IMR-90 (cell line): ENCODE measurements at regions not wholly inside any gene's neighbourhood (a gene's known extent, or its start where the extent isn't known, plus 50 kb on each side); places are given as distances from the start of the nearest gene placed in this dataset.

Experiments
- ATAC-seq: fragments of 200-7000 bp; cut with Tn5 transposase; 2 replicates; pipeline ENCODE4 v1.9.1; 2020; ENCODE audit warnings: low read depth, mild to moderate bottlenecking, moderate library complexity
- BruUV-seq: library from RNA; stranded (reverse); fragments of 400-500 nt; replicated peaks from 2 replicates; lab custom pipeline; 2021; lab: Mats Ljungman, UMichigan
- CTCF ChIA-PET: fragments of 300-600 bp; formaldehyde crosslinking; extraction: SDS; loops from one replicate; lab custom pipeline; 2021; ENCODE audit warnings: antibody characterized with exemption; lab: Yijun Ruan, JAX
- POLR2A ChIA-PET: fragments of 300-600 bp; sonication (Branson Sonifier 250); formaldehyde crosslinking; loops from one replicate; lab custom pipeline; 2022; ENCODE audit warnings: antibody characterized with exemption; ENCODE audit not compliant: unreplicated experiment; lab: Charles Lee
- DNase-seq: peaks from one replicate; pipeline ENCODE4 v3.0.0; 2013
- H2AFZ ChIP-seq: replicated peaks from 2 replicates; pipeline ENCODE3; 2013; ENCODE audit warnings: low read length, mild to moderate bottlenecking; ENCODE audit not compliant: poor library complexity
- H2AK5ac ChIP-seq: 2 replicates; pipeline ENCODE4 v1.6.1; 2013; ENCODE audit warnings: low read depth, low read length, inconsistent platforms
- H2AK9ac ChIP-seq: replicated peaks from 2 replicates; pipeline ENCODE3; 2013; ENCODE audit warnings: mild to moderate bottlenecking, low read depth, low read length, moderate library complexity; ENCODE audit not compliant: poor library complexity
- H2BK120ac ChIP-seq: 2 replicates; pipeline ENCODE4 v1.6.1; 2013; ENCODE audit warnings: low read depth, low read length, inconsistent platforms
- H2BK15ac ChIP-seq: 3 replicates; pipeline ENCODE4 v1.6.1; 2013; ENCODE audit warnings: low read depth, low read length, inconsistent platforms
- H2BK20ac ChIP-seq: 2 replicates; pipeline ENCODE4 v1.6.1; 2013; ENCODE audit warnings: low read depth, mild to moderate bottlenecking, inconsistent platforms, low read length, moderate library complexity
- H2BK5ac ChIP-seq: 2 replicates; pipeline ENCODE4 v1.6.1; 2013; ENCODE audit warnings: mild to moderate bottlenecking, low read depth, low read length, inconsistent platforms; ENCODE audit not compliant: poor library complexity, severe bottlenecking
- H3K14ac ChIP-seq: replicated peaks from 2 replicates; pipeline ENCODE4 v1.6.1; 2013; ENCODE audit warnings: low read depth, low read length, inconsistent platforms
- H3K18ac ChIP-seq: 2 replicates; pipeline ENCODE4 v1.6.1; 2013; ENCODE audit warnings: low read depth, low read length, control low read depth
- H3K23ac ChIP-seq: 2 replicates; pipeline ENCODE4 v1.6.1; 2013; ENCODE audit warnings: low read depth, low read length, inconsistent platforms
- H3K27ac ChIP-seq: 2 replicates; pipeline ENCODE4 v1.5.1; 2013; ENCODE audit warnings: mild to moderate bottlenecking, control low read depth, low read length; ENCODE audit not compliant: insufficient read depth
- H3K27me3 ChIP-seq: 2 replicates; pipeline ENCODE4 v1.6.1; 2013; ENCODE audit warnings: low read length; ENCODE audit not compliant: control insufficient read depth, insufficient read depth
- H3K36me3 ChIP-seq: 2 replicates; pipeline ENCODE4 v1.6.1; 2013; ENCODE audit warnings: low read length, mixed read lengths; ENCODE audit not compliant: control insufficient read depth, insufficient read depth
- H3K4ac ChIP-seq: 2 replicates; pipeline ENCODE4 v1.6.1; 2013; ENCODE audit warnings: low read depth, low read length, inconsistent platforms
- H3K4me1 ChIP-seq: 2 replicates; pipeline ENCODE4 v1.6.1; 2013; ENCODE audit warnings: low read length, mixed read lengths; ENCODE audit not compliant: control insufficient read depth, insufficient read depth
- H3K4me2 ChIP-seq: 2 replicates; pipeline ENCODE4 v1.6.1; 2013; ENCODE audit warnings: low read depth, mild to moderate bottlenecking, control low read depth, low read length, moderate library complexity
- H3K4me3 ChIP-seq: 2 replicates; pipeline ENCODE4 v1.5.1; 2013; ENCODE audit warnings: low read depth, mild to moderate bottlenecking, control low read depth, low read length, moderate library complexity; ENCODE audit not compliant: insufficient read depth
- H3K56ac ChIP-seq: 2 replicates; pipeline ENCODE4 v1.6.1; 2013; ENCODE audit warnings: low read length, inconsistent platforms; ENCODE audit not compliant: insufficient read depth; ENCODE audit errors: extremely low read depth
- H3K79me1 ChIP-seq, 2 experiments: 2 replicates each; pipeline ENCODE4 v1.6.1; 2013; ENCODE audit warnings: low read length in 2 of 2, inconsistent platforms in 1 of 2, low read depth in 1 of 2
- H3K9ac ChIP-seq: 2 replicates; pipeline ENCODE4 v1.6.1; 2013; ENCODE audit warnings: low read depth, low read length, control low read depth
- H3K9me1 ChIP-seq: 2 replicates; pipeline ENCODE4 v1.6.1; 2013; ENCODE audit warnings: low read length, inconsistent platforms; ENCODE audit not compliant: insufficient read depth
- H3K9me3 ChIP-seq: 2 replicates; pipeline ENCODE4 v1.6.1; 2013; ENCODE audit warnings: low read length; ENCODE audit not compliant: control insufficient read depth, insufficient read depth
- H4K20me1 ChIP-seq: 2 replicates; pipeline ENCODE4 v1.6.1; 2013; ENCODE audit warnings: low read length, inconsistent platforms; ENCODE audit not compliant: insufficient read depth
- H4K5ac ChIP-seq: 2 replicates; pipeline ENCODE4 v1.6.1; 2013; ENCODE audit warnings: mild to moderate bottlenecking, low read depth, low read length, control low read depth
- H4K8ac ChIP-seq, 2 experiments: 2 replicates each; pipeline ENCODE4 v1.6.1; 2013; ENCODE audit warnings: low read depth in 2 of 2, low read length in 2 of 2, control low read depth in 1 of 2, inconsistent platforms in 1 of 2
- H4K91ac ChIP-seq: 2 replicates; pipeline ENCODE4 v1.6.1; 2013; ENCODE audit warnings: low read depth, low read length, inconsistent platforms; ENCODE audit not compliant: insufficient read depth
- BHLHE40 ChIP-seq: fragments of 150-350 bp; IDR thresholded peaks from 2 replicates; pipeline ENCODE4 v1.6.1; 2016; ENCODE audit warnings: mild to moderate bottlenecking, low read depth, low read length
- CEBPB ChIP-seq: IDR thresholded peaks from 2 replicates; pipeline ENCODE4 v1.6.1; 2012; ENCODE audit warnings: low read depth, low read length, improper control_type of control experiment
- CHD1 ChIP-seq: IDR thresholded peaks from 2 replicates; pipeline ENCODE4 v1.6.1; 2012; ENCODE audit warnings: low read depth, low read length, improper control_type of control experiment
- CTCF ChIP-seq: conservative IDR thresholded peaks from 2 replicates; pipeline ENCODE4 v1.5.1; 2012; ENCODE audit warnings: mild to moderate bottlenecking, low read depth, low read length, improper control_type of control experiment
- ELK1 ChIP-seq: fragments of 150-350 bp; IDR thresholded peaks from 2 replicates; pipeline ENCODE4 v1.6.1; 2016; ENCODE audit warnings: low read depth, mild to moderate bottlenecking, low read length, moderate library complexity, borderline replicate concordance
- FOS ChIP-seq: fragments of 150-350 bp; IDR thresholded peaks from 2 replicates; pipeline ENCODE4 v1.6.1; 2016; ENCODE audit warnings: low read depth, low read length
- MAFK ChIP-seq: IDR thresholded peaks from 2 replicates; pipeline ENCODE4 v1.6.1; 2012; ENCODE audit warnings: low read depth, low read length, improper control_type of control experiment
- MAZ ChIP-seq: IDR thresholded peaks from 2 replicates; pipeline ENCODE4 v1.6.1; 2012; ENCODE audit warnings: low read depth, mild to moderate bottlenecking, low read length, improper control_type of control experiment, moderate library complexity, borderline replicate concordance
- MXI1 ChIP-seq: IDR thresholded peaks from 2 replicates; pipeline ENCODE4 v1.6.1; 2012; ENCODE audit warnings: low read depth, mild to moderate bottlenecking, low read length, moderate library complexity, borderline replicate concordance
- NFE2L2 ChIP-seq: fragments of 150-350 bp; IDR thresholded peaks from 2 replicates; pipeline ENCODE4 v1.6.1; 2016; ENCODE audit warnings: low read depth, mild to moderate bottlenecking, low read length
- POLR2A ChIP-seq: IDR thresholded peaks from 2 replicates; pipeline ENCODE4 v1.6.1; 2012; ENCODE audit warnings: mild to moderate bottlenecking, low read depth, low read length
- RAD21 ChIP-seq: IDR thresholded peaks from 2 replicates; pipeline ENCODE4 v1.6.1; 2012; ENCODE audit warnings: low read length, improper control_type of control experiment
- RCOR1 ChIP-seq: IDR thresholded peaks from 2 replicates; pipeline ENCODE4 v1.6.1; 2012; ENCODE audit warnings: mild to moderate bottlenecking, low read length, improper control_type of control experiment; ENCODE audit not compliant: insufficient replicate concordance
- RFX5 ChIP-seq: IDR thresholded peaks from 2 replicates; pipeline ENCODE4 v1.8.0; 2012; ENCODE audit warnings: low read depth, mild to moderate bottlenecking, low read length, moderate library complexity
- SMC3 ChIP-seq: fragments of 150-350 bp; IDR thresholded peaks from 2 replicates; pipeline ENCODE4 v1.6.1; 2016; ENCODE audit warnings: low read depth, mild to moderate bottlenecking, antibody characterized with exemption, low read length, moderate library complexity
- USF2 ChIP-seq: fragments of 150-350 bp; IDR thresholded peaks from 2 replicates; pipeline ENCODE4 v1.6.1; 2017; ENCODE audit warnings: mild to moderate bottlenecking, antibody characterized with exemption, low read length, low read depth
- WGBS, 2 experiments: methylation state at CpG; one replicate each; pipeline versions ENCODE4 v1.1.5 to v1.1.7; 2013; ENCODE audit warnings: missing lambda C conversion rate in 2 of 2; ENCODE audit not compliant: insufficient read length in 1 of 2; ENCODE audit errors: extremely low coverage in 2 of 2; 5-methylcytosine and 5-hydroxymethylcytosine counted together
- dilution Hi-C: fragments of 300-500 bp; cut with HindIII; formaldehyde crosslinking; loops from one replicate; pipeline ENCODE4 v1.14.3; 2018; ENCODE audit warnings: low sequenced_read_pairs; ENCODE audit not compliant: unreplicated experiment
- in situ Hi-C: fragments of 300-500 bp; cut with MboI; formaldehyde crosslinking; loops from 3 replicates; pipeline ENCODE4 v1.14.3; 2019; ENCODE audit warnings: low sequenced_read_pairs, inconsistent platforms, mixed read lengths
- intact Hi-C: fragments of 100-400 bp; cut with micrococcal nuclease; formaldehyde crosslinking; loops from 2 replicates; pipeline ENCODE4 v1.10.0; 2022

GRCh38 chr3:153572654-153573053 lies 410.6 kb downstream of the RAP2B start:
- Histone ChIP-seq H3K18ac (no peak overlapping the region), H2AFZ (no peak overlapping the region), H3K9me1 (no peaks in the 10 kb centered on the region), H3K36me3 (no peaks in the 10 kb centered on the region), H3K27ac (no peak overlapping the region), H3K23ac (no peak overlapping the region), H2BK15ac (no peak overlapping the region), H3K4ac (no peak overlapping the region), H2AK5ac (no peak overlapping the region), H4K8ac (no peak overlapping the region), H2BK5ac (no peak overlapping the region), H4K91ac (no peak overlapping the region), H2BK120ac (no peak overlapping the region), H3K4me3 (no peak overlapping the region), H3K56ac (no peak overlapping the region), H3K27me3 (peaks cover 2% of the 10 kb centered on the region; the same call in 1 of the 2 replicates), H3K14ac (no peak overlapping the region), H3K4me1 (no peaks in the 10 kb centered on the region), H2BK20ac (no peak overlapping the region), H2AK9ac (no peak overlapping the region), H3K9me3 (no peaks in the 10 kb centered on the region), H3K4me2 (no peak overlapping the region), H3K79me1 (no peaks in the 10 kb centered on the region), H3K9ac (no peak overlapping the region), H4K20me1 (no peaks in the 10 kb centered on the region), H4K5ac (no peak overlapping the region)
- dilution Hi-C loops: no loop called here
- in situ Hi-C loops: no loop called here
- no CpG with 5 or more reads among the region's 2 CpGs for WGBS, 2 experiments
- TF ChIP-seq MAZ (no peak), CTCF (no peak), CEBPB (no peak), FOS (no peak), USF2 (no peak), ELK1 (no peak), POLR2A (no peak), CHD1 (no peak), RCOR1 (no peak), SMC3 (no peak), MAFK (no peak), BHLHE40 (no peak), RFX5 (no peak), NFE2L2 (no peak), RAD21 (no peak), MXI1 (no peak)
- intact Hi-C loops: no loop called here
- BruUV-seq: no TSS peak
- CTCF ChIA-PET: no interaction called here
- ATAC-seq (no peak), DNase-seq (no peak)
- POLR2A ChIA-PET: no interaction called here
